ENCODE measurements at regions not wholly inside any gene's neighbourhood (a gene's known extent, or its start where the extent isn't known, plus 50 kb on each side); places are given as distances from the start of the nearest gene placed in this dataset.

DNA sequence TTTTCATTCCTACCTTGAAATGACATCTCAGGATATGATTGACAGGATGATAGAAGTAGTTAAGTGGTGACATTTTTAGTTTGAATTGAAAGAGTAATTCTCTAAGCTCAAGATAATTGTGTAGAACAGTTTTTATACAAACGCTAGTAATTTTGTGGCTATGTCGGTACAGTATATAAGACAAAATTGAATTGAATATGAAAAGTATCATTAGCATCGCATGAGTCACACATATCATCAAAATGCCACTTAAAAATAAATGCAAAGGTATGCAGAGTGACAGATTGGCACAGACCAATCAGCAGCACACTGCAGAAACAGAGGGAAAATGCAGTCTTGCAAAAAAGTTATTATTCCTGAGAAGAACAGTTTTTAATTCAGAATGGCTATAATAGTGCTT is 608.2 kb upstream of the NETO1 start:
- no peaks in the 10 kb centered on the region for H3K9me3 ChIP-seq
- no peak for TF ChIP-seq CTCF (IDR thresholded peaks at IDR 0.05)
- TF ChIP-seq POLR2A (IDR thresholded peaks at IDR 0.05) = no peak
- no peak overlapping the region for H3K27ac ChIP-seq
- no peaks in the 10 kb centered on the region for H3K4me1 ChIP-seq
- H3K36me3 ChIP-seq = no peaks in the 10 kb centered on the region
- no peaks in the 10 kb centered on the region for H3K27me3 ChIP-seq
- H3K4me3 ChIP-seq = no peak overlapping the region
- no peak for DNase-seq
- intact Hi-C loops (cut with DNase I; ENCODE audit: low total_unique reads) = no loop called here

DNA sequence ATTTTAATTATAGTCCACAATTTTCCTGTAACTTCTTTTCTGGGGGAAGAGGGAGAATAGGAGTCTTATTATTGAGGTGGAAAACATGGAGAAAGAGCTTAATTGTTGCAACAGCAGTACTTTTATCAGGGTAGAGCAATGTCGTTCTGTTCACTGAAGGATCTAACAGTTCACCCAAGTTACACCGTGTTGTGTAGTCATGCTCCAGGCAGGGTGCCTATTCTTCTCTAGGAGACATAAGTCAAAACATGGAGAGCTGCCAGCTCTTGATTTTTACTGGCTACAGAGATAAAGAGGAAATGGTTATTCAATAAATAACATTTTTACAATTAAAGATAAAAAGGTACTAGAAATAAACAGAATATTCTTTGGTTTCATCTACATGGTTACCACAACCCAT is 594.3 kb upstream of the NETO1 start:
- no peaks in the 10 kb centered on the region for H3K27me3 ChIP-seq
- no peaks in the 10 kb centered on the region for H3K4me1 ChIP-seq
- H3K4me3 ChIP-seq = no peak overlapping the region
- H3K9me3 ChIP-seq = no peaks in the 10 kb centered on the region
- DNase-seq = peak in 1 of 2 donors; percentile 18
- intact Hi-C loops (cut with DNase I; ENCODE audit: low total_unique reads) = no loop called here
- H3K27ac ChIP-seq = no peak overlapping the region
- H3K36me3 ChIP-seq = no peaks in the 10 kb centered on the region
- no peak for TF ChIP-seq CTCF (IDR thresholded peaks at IDR 0.05)
- TF ChIP-seq POLR2A (IDR thresholded peaks at IDR 0.05) = no peak

- no peaks in the 10 kb centered on the region for H3K36me3 ChIP-seq
- DNase-seq = no peak
- no peak overlapping the region for H3K4me3 ChIP-seq
- TF ChIP-seq CTCF (IDR thresholded peaks at IDR 0.05) (no peak), POLR2A (IDR thresholded peaks at IDR 0.05) (no peak)
- H3K4me1 ChIP-seq = no peaks in the 10 kb centered on the region
- H3K27ac ChIP-seq = no peak overlapping the region
- intact Hi-C loops (cut with DNase I; ENCODE audit: low total_unique reads) = no loop called here
- no peaks in the 10 kb centered on the region for H3K27me3 ChIP-seq
- H3K9me3 ChIP-seq = no peaks in the 10 kb centered on the region
These were observed 593.9 kb upstream of the NETO1 start for GRCh38 chr18:73461780-73462059.

DNA sequence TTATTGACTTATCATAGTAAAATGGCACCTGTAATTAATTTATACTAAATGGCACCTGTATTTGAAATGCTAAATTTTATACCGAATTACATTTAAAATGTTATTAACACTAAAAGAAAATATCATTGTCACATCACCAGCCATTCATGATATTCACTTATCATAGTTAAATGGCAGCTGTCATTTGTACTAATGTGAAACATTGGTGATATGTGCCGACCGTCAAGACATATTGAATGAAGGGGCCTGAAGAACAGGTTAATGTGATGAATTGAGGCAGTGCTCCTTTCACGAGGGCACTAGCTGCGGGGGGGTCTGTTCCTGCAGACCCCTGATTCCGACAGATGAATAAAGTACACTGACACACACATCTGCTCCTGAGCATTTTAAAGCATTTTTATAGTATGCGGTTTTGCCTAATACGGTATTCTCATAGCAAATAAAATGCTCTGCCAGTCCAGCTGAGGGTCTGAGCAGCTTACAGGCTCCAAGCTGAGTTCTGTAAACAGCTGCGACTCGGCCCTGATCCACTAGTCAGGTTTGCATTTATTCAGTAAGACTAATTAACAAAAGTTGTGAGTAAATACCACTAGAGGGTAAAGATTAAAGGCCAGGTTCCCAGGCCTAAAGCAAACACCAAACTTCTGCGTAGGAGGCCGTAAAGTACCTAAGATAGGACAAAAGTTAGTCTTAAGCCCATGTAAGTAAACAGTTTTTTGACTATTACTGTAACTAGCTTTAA is 593.4 kb upstream of the NETO1 start:
- no peaks in the 10 kb centered on the region for H3K9me3 ChIP-seq
- H3K4me3 ChIP-seq = no peak overlapping the region
- H3K27me3 ChIP-seq = no peaks in the 10 kb centered on the region
- no peak for DNase-seq
- no peak overlapping the region for H3K27ac ChIP-seq
- intact Hi-C loops (cut with DNase I; ENCODE audit: low total_unique reads) = no loop called here
- no peak for TF ChIP-seq CTCF (IDR thresholded peaks at IDR 0.05)
- no peak for TF ChIP-seq POLR2A (IDR thresholded peaks at IDR 0.05)
- H3K36me3 ChIP-seq = no peaks in the 10 kb centered on the region
- H3K4me1 ChIP-seq = no peaks in the 10 kb centered on the region

DNA sequence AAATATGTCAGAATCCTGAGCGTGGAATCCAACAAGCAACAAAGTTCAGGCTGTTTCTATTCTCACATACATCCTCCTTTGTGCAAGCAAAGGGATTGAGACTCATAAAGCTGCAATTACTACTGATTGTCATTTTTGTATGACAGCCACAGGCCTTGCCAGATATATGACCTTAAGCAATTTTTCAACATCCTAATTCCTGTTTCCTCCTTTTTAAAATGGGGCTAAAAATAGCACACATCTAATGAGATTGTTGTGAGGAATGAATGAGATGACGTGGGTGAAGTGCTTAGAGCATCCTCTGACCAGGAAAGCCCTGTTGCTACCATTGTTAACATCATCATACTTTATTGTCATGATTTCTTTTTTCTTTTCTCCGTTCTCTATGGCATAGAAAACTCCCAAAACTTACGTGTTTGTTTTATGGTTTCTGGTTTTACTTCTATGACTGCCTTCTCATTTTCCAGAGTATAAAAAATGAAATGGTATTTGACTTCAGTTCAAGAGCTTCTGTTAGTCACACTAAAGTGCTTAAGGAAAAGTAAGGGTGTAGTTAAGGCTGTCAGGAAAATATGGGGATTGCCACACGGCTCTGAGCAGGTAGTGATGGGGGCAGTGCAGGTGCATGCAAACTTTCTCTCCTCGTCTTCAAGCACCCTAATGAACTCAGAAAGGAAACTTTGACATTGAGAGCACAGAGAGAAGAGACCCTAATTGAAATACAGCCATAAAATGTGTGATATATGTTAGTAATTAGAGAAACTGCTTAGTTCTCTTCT is 590.6 kb upstream of the NETO1 start:
- Histone ChIP-seq H3K36me3 (no peaks in the 10 kb centered on the region), H3K27me3 (no peaks in the 10 kb centered on the region), H3K9me3 (no peaks in the 10 kb centered on the region), H3K4me3 (no peak overlapping the region), H3K4me1 (no peaks in the 10 kb centered on the region), H3K27ac (no peak overlapping the region)
- DNase-seq = no peak
- TF ChIP-seq POLR2A (IDR thresholded peaks at IDR 0.05) = no peak
- no peak for TF ChIP-seq CTCF (IDR thresholded peaks at IDR 0.05)
- intact Hi-C loops (cut with DNase I; ENCODE audit: low total_unique reads) = no loop called here
